Kidney tubule cell (primary cell): ENCODE measurements at regions not wholly inside any gene's neighbourhood (a gene's known extent, or its start where the extent isn't known, plus 50 kb on each side); places are given as distances from the start of the nearest gene placed in this dataset.
"Not testable (repeated sequence)": the region's sequence is repeated elsewhere in the genome, so short reads cannot be mapped to it uniquely, and the experiment has no call there.

ENCODE experiments used
- DNase-seq: peaks from one replicate; pipeline ENCODE4 v3.0.0-alpha.2; 2018; ENCODE audit warnings: low spot score

DNA sequence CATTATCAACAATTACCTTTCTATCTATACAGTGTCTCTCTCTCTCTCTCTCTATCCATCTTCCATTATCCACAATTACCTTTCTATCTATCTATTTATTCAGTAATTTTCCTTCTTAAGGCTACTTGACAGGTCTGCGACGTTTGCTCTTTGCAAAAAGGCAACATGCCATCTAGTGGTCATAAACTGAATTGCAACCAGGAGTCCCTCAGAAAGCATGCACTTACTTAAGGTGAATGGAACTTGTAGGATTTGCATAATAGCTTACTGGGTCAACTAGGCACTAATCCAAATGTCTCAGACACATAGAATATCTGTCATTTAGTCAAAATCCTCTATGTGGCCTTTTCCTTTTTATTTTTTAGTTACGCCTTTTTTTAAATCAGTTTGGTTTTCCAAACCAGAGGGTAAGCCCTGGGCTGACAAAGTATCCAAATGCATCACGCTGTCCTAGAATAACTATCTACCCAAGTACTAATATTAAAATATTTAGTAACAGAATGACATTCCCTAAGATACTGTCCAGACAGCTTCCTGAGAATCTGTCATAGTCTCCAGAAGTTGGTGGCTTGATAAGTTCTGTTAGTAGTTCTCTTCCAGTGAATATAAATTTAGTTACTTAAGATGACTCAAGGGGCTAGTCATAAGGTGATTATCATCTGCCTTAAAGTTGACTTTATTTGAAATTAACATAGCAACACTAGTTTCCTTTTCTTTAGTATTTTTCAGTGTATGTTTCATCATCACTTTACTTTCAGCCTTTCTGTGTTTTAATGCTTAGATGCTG is 208.3 kb downstream of the PPP1R3A start:
- peak; percentile 89 for DNase-seq

DNA sequence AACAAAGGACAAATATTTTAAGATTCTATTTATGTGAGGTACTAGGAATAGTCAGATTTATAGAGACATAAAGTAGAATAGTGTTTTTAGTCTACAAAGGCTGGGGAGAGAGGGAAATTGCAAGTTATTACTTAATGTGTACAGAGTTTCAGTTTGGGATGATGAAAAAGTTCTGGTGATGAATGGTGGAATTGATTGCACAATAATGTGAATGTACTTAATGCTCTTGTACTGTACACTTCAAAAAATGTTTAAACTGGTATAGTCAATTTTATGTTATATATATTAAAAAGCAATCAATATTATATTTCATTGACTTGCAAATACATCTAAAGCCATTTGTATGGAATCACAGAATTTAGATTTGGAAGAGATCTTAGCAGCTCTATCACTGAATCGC is 213.4 kb downstream of the PPP1R3A start:
- DNase-seq, result no peak

- DNase-seq, result peak; percentile 37
These were observed 220.1 kb downstream of the PPP1R3A start for GRCh38 chr7:113698556-113699220.

GRCh38 chr7:113694149-113694548 is 224.7 kb downstream of the PPP1R3A start:
- DNase-seq, result no peak

GRCh38 chr7:113684165-113684564 is 234.6 kb downstream of the PPP1R3A start:
- no peak for DNase-seq

- no peak for DNase-seq
These were observed 241.0 kb downstream of the PPP1R3A start for GRCh38 chr7:113677811-113678210.

DNA sequence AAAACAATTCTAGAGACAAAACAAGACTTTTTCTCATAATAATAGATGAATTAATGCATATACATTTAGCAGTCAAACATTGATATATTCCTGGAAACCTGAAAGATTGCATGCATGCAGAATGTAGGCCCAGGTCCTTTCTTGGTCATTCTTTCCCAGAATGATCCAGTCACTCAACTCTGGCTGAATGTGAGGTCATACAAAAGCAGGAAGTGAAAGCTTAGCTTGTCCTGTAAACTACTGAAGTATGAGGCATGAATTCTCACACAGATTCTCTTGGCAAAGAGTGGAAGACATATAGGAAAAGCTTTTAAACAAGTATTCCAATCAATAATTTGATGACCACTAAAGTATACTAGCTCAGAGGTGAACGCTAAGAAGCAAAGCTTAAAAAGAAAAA is 253.9 kb downstream of the PPP1R3A start:
- peak; percentile 7 for DNase-seq

GRCh38 chr7:113659416-113659815 is 259.4 kb downstream of the PPP1R3A start:
- no peak for DNase-seq

- DNase-seq, result no peak
These were observed 261.2 kb downstream of the PPP1R3A start for GRCh38 chr7:113657603-113658002.

DNA sequence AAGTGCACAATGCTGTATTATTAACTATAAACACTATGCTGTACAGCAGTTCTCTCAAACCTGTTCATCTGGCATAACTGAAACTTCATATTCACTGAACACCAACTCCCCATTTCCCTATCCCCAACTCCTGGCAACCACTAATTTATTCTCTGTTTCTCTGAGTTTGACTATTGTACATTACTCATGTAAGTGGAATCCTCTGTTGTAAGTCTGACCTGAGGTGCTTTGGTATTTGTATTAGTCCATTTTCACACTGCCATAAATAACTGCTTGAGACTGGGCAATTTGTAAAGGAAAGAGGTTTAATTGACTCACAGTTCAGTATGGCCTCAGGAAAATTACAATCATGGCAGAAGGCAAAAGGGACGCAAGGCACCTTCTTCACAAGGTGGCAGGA is 266.3 kb downstream of the PPP1R3A start:
- DNase-seq, result peak; percentile 85

- DNase-seq, result no peak
These were observed 269.3 kb downstream of the PPP1R3A start for GRCh38 chr7:113649556-113649955.

DNA sequence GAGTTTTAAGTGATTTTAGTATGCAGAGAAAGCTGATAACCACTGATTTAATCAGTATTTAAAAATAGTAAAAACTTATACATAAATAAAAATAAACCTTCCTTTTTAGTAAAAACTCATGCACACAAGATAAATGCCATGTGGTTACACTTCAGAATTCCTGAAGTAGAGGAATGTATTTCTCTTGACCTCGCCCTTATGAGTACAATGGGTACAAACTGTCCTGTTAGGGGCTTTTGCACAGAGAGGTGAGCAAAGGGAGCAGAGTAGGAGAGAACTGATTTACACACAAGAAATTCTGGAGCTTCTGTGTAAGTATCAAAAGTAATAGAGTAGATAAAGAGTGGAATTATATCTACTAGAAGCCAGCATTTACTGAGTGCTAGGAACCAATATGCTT is 279.6 kb downstream of the PPP1R3A start:
- no peak for DNase-seq

GRCh38 chr7:113636727-113637421 is 281.9 kb downstream of the PPP1R3A start:
- DNase-seq, result peak; percentile 60

DNA sequence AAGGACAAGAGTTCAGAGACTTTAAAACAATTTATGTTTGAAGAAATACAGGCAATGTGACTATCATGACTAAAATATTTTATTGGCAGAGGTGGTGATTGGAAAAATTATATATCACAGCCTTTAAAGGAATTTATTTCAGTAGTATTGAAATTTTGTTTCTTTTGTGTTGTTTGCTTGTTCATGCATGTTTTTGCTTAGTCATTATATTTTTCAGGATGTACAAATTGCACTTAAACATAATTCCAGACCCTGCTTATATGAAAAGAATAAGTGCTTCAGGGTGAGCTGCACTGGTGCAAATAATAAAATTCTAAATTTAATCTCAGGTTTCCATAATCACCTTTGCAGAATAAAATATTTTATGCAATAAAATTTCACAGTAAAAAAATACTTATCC is 283.3 kb downstream of the PPP1R3A start:
- DNase-seq, result no peak

- DNase-seq, result no peak
These were observed 285.7 kb downstream of the PPP1R3A start for GRCh38 chr7:113633073-113633472.

DNA sequence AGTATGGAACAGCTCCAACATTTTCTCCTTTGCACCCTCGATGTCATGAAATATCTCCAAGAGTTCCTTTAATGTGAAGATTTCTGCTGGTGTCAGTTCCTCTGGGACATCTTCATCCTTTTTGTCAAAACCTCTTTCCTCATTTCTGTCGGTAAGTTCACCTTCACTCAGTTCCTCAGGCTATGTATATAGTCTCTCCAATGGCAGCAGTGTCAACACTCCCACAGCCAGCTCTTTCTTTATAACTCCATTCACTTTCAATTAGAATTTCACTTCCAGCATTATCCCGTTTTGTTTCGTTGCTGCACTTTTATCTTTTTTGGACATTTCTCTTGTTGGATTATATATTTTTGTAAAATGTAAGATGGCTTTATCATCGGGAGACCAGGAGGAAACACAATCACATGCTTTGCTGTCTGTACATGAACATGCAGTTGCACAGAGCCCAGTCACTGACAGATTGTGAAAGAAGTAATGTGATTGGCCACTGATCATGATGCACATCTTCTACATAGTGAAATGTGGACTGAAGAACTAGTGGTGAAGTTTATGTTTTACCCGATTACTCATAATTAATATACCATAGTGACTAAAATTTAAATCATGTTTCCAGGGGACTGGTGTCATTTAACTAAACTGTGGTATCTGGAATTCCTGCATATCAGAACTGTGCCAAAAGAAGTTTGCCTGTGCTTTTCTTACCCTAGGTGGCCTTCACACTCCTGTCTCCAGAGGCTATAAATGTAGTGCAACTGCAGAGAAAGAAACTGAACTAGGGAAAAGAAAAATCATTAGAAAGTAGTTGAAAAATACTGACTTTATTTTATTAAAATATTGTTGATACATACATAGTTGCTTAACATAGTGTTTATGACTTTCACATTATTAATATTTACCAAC is 289.6 kb downstream of the PPP1R3A start:
- DNase-seq, result peak; percentile 28

DNA sequence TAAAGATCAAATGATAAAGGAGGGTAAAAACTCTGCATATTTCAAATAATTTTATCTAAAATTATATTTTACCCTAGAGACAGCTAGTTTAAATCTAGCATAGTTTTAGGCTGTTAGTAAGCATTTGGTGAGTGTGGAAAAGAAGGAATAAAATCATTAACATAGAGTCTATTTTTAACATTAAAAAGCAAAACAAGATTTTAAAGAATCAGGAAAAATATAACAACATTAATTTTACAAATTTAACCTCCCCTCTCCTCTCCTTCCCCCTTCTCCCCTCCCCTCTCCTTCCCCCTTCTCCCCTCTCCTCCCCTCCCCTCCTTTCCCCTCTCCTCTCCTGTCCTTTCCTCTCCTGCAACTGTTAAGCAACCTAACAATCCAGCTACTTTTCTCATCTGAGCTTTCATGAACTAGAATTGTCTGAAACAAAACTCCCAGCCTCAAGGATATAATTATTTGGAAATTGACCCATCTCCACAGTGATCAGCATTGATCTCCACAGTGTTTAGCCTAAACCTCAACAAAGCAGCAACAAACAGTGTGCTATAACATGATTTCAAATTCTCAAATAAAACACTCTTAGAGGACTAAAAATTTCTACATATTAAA is 293.2 kb downstream of the PPP1R3A start:
- no peak for DNase-seq

DNA sequence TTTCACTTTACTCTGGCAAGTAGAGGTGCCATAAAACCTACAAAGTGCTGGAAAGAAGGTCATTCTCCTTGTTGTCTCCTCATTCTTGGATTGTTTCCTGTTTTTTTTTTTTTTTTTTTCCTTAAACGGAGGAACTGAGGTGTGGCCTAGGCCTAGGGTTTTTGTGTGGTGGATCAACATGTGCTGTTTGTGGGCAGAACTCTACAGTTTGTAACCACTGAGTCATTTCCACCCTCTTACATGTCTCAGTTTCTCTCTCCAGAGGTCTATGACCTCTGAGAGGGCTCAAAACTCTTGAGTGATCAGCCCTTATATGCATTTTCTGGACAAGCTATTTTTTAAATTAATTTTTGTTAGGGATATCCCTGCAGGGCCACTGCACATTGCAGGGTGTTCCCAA is 296.0 kb downstream of the PPP1R3A start:
- peak; percentile 4 for DNase-seq

- no peak for DNase-seq
These were observed 308.2 kb downstream of the PPP1R3A start for GRCh38 chr7:113610572-113610971.

DNA sequence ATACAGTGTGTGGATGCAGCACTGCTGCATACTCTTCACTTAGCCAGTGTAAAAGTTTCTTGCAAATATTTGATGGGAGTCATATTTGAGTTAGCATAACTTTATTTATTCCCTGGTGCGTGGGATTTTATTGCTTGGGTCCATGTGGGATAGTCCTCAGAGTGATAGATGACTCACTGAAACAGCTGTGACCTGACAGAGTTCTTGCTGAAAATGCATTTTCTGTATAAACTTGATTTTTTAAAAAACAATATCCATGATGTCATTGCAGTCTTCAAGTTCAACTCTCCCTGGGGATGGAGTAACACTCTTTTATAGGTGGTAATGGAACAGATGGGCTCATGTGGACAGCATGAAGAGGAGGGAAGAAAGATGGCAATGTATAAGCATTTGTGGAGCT is 310.0 kb downstream of the PPP1R3A start:
- DNase-seq, result no peak

- no peak for DNase-seq
These were observed 312.5 kb downstream of the PPP1R3A start for GRCh38 chr7:113606325-113606724.

- not testable (repeated sequence) for DNase-seq
These were observed 318.4 kb downstream of the PPP1R3A start for GRCh38 chr7:113600428-113600827.
